ENCODE measurements at regions not wholly inside any gene's neighbourhood (a gene's known extent, or its start where the extent isn't known, plus 50 kb on each side); places are given as distances from the start of the nearest gene placed in this dataset.

DNA sequence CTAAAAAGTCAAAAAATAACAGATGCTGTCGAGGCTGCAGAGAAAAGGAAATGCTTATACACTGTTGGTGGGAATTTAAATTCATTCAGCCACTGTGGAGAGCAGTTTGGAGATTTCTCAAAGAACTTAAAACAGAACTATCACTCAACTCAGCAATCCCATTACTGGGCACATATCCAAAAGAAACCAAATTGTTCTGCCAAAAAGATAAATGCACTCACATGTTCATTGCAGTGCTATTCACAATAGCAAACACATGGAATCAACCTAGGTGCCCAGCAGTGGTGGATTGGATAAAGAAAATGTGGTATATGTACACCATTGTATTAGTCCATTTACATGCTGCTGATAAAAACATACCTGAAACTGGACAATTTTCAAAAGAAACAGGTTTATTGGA is 116.0 kb upstream of the VGLL2 start:
- Histone ChIP-seq H3K36me3 (ENCODE audit: control insufficient read depth in 2 of 2, insufficient read depth in 1 of 2, low read length in 2 of 2) (no peaks in the 10 kb centered on the region), H3K4me1 (ENCODE audit: control insufficient read depth, insufficient read depth, low read length) (no peaks in the 10 kb centered on the region), H3K27ac (ENCODE audit: extremely low read depth, low read depth, low read length) (no peak overlapping the region), H3K4me3 (ENCODE audit: low read depth, low read length) (no peak overlapping the region), H3K9me3 (ENCODE audit: control insufficient read depth, insufficient read depth, low read depth, low read length) (no peaks in the 10 kb centered on the region)
- no peak for TF ChIP-seq ZNF132 (tag by site-specific recombination; IDR thresholded peaks at IDR 0.05; ENCODE audit: borderline replicate concordance)
- no peak for TF ChIP-seq ZNF623 (tag by site-specific recombination; IDR thresholded peaks at IDR 0.05)
- TF ChIP-seq KLF7 (tag by site-specific recombination; IDR thresholded peaks at IDR 0.05; ENCODE audit: borderline replicate concordance) = no peak
- TF ChIP-seq HOXD13 (CRISPR knock-in tag; IDR thresholded peaks at IDR 0.05; ENCODE audit: borderline replicate concordance) = no peak
- POLR2A ChIA-PET = no interaction called here
- CTCF ChIA-PET = no interaction called here

DNA sequence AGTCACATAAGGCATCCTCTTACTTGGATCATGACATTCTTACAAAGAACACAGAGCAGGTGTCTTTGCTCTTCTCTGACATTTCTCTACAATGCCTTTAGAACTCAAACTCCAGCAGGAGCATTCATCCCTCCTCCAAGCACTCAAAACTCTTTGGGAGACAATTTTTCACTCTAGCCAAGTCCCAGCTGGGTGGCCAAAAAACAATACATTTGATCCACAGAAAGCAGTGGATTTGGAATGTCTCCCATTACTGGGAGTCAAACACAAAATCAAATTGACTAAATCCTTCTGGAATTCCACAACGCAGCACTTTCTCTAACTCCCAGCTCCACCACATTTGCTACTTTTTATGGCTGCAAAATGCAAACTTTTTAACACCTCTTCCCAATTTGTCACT is 108.6 kb upstream of the VGLL2 start:
- CTCF ChIA-PET = interaction anchor here (0.6 kb wide), 1 partner anchor 1107 kb away, joined by 3 read pairs; no protein-coding TSS in a partner anchor
- Histone ChIP-seq H3K9me3 (ENCODE audit: control insufficient read depth, insufficient read depth, low read depth, low read length) (no peaks in the 10 kb centered on the region), H3K4me1 (ENCODE audit: control insufficient read depth, insufficient read depth, low read length) (no peaks in the 10 kb centered on the region), H3K27ac (ENCODE audit: extremely low read depth, low read depth, low read length) (no peak overlapping the region), H3K4me3 (ENCODE audit: low read depth, low read length) (no peak overlapping the region), H3K36me3 (ENCODE audit: control insufficient read depth in 2 of 2, insufficient read depth in 1 of 2, low read length in 2 of 2) (no peaks in the 10 kb centered on the region)
- POLR2A ChIA-PET = no interaction called here
- no peak for TF ChIP-seq SCRT2 (tag by site-specific recombination; IDR thresholded peaks at IDR 0.05)
- no peak for TF ChIP-seq ZNF785 (tag by site-specific recombination; IDR thresholded peaks at IDR 0.05)
- TF ChIP-seq ZNF324 (tag by site-specific recombination; IDR thresholded peaks at IDR 0.05) = no peak
- TF ChIP-seq, protein P1, sequence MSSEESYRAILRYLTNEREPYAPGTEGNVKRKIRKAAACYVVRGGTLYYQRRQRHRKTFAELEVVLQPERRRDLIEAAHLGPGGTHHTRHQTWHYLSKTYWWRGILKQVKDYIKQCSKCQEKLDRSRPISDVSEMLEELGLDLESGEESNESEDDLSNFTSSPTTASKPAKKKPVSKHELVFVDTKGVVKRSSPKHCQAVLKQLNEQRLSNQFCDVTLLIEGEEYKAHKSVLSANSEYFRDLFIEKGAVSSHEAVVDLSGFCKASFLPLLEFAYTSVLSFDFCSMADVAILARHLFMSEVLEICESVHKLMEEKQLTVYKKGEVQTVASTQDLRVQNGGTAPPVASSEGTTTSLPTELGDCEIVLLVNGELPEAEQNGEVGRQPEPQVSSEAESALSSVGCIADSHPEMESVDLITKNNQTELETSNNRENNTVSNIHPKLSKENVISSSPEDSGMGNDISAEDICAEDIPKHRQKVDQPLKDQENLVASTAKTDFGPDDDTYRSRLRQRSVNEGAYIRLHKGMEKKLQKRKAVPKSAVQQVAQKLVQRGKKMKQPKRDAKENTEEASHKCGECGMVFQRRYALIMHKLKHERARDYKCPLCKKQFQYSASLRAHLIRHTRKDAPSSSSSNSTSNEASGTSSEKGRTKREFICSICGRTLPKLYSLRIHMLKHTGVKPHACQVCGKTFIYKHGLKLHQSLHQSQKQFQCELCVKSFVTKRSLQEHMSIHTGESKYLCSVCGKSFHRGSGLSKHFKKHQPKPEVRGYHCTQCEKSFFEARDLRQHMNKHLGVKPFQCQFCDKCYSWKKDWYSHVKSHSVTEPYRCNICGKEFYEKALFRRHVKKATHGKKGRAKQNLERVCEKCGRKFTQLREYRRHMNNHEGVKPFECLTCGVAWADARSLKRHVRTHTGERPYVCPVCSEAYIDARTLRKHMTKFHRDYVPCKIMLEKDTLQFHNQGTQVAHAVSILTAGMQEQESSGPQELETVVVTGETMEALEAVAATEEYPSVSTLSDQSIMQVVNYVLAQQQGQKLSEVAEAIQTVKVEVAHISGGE (tag by site-specific recombination; conservative IDR thresholded peaks at IDR 0.05; ENCODE audit: low read depth) = no peak

DNA sequence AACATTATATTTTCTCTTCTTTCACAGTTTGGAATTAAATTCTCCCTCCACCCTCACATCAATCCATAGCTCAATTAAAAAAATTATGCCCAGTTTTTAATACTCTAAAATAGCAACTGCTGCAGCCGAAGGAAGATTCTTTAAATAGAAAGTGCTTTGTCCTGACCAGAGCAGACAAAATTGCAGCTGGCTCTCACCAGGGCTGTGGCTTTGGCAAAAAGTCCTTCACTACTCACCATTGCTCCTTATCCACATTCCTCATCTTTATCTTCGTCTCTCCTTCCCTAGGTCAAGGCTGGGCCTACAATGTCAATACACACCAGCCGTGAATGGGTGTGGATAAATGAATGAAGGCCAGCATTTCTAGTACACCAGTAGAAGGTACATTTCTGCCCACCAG is 107.9 kb upstream of the VGLL2 start:
- no peaks in the 10 kb centered on the region for H3K4me1 ChIP-seq (ENCODE audit: control insufficient read depth, insufficient read depth, low read length)
- TF ChIP-seq ZNF214 (tag by site-specific recombination; IDR thresholded peaks at IDR 0.05; ENCODE audit: borderline replicate concordance) (no peak), ZNF610 (tag by site-specific recombination; IDR thresholded peaks at IDR 0.05; ENCODE audit: borderline replicate concordance) (no peak), ZNF324 (tag by site-specific recombination; IDR thresholded peaks at IDR 0.05) (no peak), ZEB2 (tag by site-specific recombination; IDR thresholded peaks at IDR 0.05) (no peak), ZNF837 (tag by site-specific recombination; IDR thresholded peaks at IDR 0.05) (no peak), ZNF571 (tag by site-specific recombination; IDR thresholded peaks at IDR 0.05) (no peak), ZNF544 (tag by site-specific recombination; IDR thresholded peaks at IDR 0.05) (no peak), ZNF16 (tag by site-specific recombination; IDR thresholded peaks at IDR 0.05; ENCODE audit: low read depth) (no peak), ZNF248 (tag by site-specific recombination; IDR thresholded peaks at IDR 0.05) (no peak), SP2 (tag by site-specific recombination; IDR thresholded peaks at IDR 0.05) (no peak)
- TF ChIP-seq, protein P2, sequence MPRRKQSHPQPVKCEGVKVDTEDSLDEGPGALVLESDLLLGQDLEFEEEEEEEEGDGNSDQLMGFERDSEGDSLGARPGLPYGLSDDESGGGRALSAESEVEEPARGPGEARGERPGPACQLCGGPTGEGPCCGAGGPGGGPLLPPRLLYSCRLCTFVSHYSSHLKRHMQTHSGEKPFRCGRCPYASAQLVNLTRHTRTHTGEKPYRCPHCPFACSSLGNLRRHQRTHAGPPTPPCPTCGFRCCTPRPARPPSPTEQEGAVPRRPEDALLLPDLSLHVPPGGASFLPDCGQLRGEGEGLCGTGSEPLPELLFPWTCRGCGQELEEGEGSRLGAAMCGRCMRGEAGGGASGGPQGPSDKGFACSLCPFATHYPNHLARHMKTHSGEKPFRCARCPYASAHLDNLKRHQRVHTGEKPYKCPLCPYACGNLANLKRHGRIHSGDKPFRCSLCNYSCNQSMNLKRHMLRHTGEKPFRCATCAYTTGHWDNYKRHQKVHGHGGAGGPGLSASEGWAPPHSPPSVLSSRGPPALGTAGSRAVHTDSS (tag by site-specific recombination; IDR thresholded peaks at IDR 0.05) = no peak
- no peak overlapping the region for H3K27ac ChIP-seq (ENCODE audit: extremely low read depth, low read depth, low read length)
- CTCF ChIA-PET = interaction anchor here (0.6 kb wide), 2 partner anchors 104 to 1106 kb away, joined by 3 read pairs; no protein-coding TSS in a partner anchor
- H3K4me3 ChIP-seq (ENCODE audit: low read depth, low read length) = no peak overlapping the region
- H3K36me3 ChIP-seq (ENCODE audit: control insufficient read depth in 2 of 2, insufficient read depth in 1 of 2, low read length in 2 of 2) = no peaks in the 10 kb centered on the region
- no peaks in the 10 kb centered on the region for H3K9me3 ChIP-seq (ENCODE audit: control insufficient read depth, insufficient read depth, low read depth, low read length)
- POLR2A ChIA-PET = no interaction called here
